Type B pancreatic cell (in vitro differentiated cells): ENCODE measurements at regions not wholly inside any gene's neighbourhood (a gene's known extent, or its start where the extent isn't known, plus 50 kb on each side); places are given as distances from the start of the nearest gene placed in this dataset.

Experiments used
- DNase-seq: peaks from one replicate; pipeline ENCODE4 v3.0.0; 2021; ENCODE audit warnings: mixed read lengths; ENCODE audit not compliant: unreplicated experiment; ENCODE audit errors: extremely low spot score
- H3K27ac Mint-ChIP-seq: 2 replicates; pipeline ENCODE4 v1.8.0; 2021; ENCODE audit warnings: mild to moderate bottlenecking, mixed read lengths
- H3K27me3 Mint-ChIP-seq: 2 replicates; pipeline ENCODE4 v1.8.0; 2021; ENCODE audit warnings: mixed read lengths
- H3K36me3 Mint-ChIP-seq: 2 replicates; pipeline ENCODE4 v1.8.0; 2021; ENCODE audit warnings: mixed read lengths
- H3K4me1 Mint-ChIP-seq: one replicate; pipeline ENCODE4 v1.8.0; 2021; ENCODE audit warnings: mixed read lengths; ENCODE audit not compliant: unreplicated experiment
- H3K4me3 Mint-ChIP-seq: 2 replicates; pipeline ENCODE4 v1.8.0; 2021; ENCODE audit warnings: mild to moderate bottlenecking, mixed read lengths
- H3K9me3 Mint-ChIP-seq: 2 replicates; pipeline ENCODE4 v1.8.0; 2021; ENCODE audit warnings: mixed read lengths
- TF ChIP-seq, protein P1 (sequence below): fragments of 200-600 bp; sonication (generic); conservative IDR thresholded peaks from 2 replicates; pipeline ENCODE4 v1.5.0; 2021; ENCODE audit warnings: antibody characterized with exemption, mild to moderate bottlenecking

- H3K9me3 Mint-ChIP-seq, result no peaks in the 10 kb centered on the region
- peaks cover 12% of the 10 kb centered on the region for H3K4me1 Mint-ChIP-seq
- no peak overlapping the region for H3K27ac Mint-ChIP-seq
- no peak for DNase-seq
- H3K4me3 Mint-ChIP-seq, result no peak overlapping the region
- TF ChIP-seq, protein P1, sequence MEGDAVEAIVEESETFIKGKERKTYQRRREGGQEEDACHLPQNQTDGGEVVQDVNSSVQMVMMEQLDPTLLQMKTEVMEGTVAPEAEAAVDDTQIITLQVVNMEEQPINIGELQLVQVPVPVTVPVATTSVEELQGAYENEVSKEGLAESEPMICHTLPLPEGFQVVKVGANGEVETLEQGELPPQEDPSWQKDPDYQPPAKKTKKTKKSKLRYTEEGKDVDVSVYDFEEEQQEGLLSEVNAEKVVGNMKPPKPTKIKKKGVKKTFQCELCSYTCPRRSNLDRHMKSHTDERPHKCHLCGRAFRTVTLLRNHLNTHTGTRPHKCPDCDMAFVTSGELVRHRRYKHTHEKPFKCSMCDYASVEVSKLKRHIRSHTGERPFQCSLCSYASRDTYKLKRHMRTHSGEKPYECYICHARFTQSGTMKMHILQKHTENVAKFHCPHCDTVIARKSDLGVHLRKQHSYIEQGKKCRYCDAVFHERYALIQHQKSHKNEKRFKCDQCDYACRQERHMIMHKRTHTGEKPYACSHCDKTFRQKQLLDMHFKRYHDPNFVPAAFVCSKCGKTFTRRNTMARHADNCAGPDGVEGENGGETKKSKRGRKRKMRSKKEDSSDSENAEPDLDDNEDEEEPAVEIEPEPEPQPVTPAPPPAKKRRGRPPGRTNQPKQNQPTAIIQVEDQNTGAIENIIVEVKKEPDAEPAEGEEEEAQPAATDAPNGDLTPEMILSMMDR, result no peak
- peaks cover 20% of the 10 kb centered on the region for H3K36me3 Mint-ChIP-seq
- no peaks in the 10 kb centered on the region for H3K27me3 Mint-ChIP-seq
Measured at GRCh38 chr7:86937363-86937878, 122.0 kb downstream of the ELAPOR2 start.

DNA sequence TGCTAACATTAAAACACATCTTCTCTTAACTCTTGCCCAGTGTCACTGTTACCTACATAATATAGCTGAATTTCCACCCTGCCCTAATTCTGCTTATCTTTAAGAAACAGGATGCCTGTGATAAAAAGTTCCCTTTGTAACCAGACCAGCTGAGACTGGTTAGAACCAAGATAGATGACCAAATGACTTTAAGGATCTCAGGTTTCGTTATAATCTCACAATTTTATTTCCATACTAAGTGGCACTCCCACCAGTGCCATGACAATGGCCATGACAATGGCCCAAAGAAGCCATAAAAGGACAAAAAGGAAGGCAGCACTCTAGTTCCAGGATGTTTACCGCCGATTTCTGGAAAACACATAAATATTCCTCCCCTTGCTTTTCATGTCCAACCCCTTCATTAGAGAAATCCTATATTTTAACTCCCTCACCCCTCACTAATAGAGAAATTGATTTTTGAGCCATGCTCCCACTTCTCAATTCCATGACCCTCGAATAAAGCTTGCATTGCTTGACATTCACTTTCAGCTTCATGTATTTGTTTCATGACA lies 126.1 kb downstream of the ELAPOR2 start:
- Mint-ChIP-seq H3K4me1 (no peaks in the 10 kb centered on the region), H3K27ac (no peak overlapping the region), H3K9me3 (no peaks in the 10 kb centered on the region), H3K27me3 (no peaks in the 10 kb centered on the region), H3K36me3 (peaks cover 27% of the 10 kb centered on the region), H3K4me3 (no peak overlapping the region)
- DNase-seq, result no peak
- TF ChIP-seq, protein P1, result no peak

DNA sequence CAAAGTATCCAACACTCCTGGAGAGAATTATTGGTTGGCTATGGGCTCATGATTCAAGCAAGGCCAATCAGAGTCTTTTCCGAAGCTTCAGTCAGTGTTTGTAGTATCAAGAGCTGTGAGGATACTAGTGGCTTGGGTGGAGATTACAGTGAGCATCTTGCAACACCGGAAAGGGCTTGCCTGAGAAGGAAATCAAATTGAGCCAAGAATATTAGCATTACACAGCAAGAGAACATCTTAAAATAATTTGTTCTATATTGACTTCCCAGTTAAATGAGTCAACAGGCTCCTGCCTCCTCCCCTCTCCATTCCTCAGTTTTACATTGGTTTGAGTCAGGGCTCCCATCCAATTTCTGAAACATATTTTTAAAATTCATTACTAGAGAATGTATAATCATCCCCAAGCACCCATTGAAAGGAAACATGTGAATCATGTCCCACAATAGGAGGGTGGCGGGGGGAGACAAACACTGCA lies 127.4 kb downstream of the ELAPOR2 start:
- DNase-seq, result no peak
- Mint-ChIP-seq H3K27me3 (no peaks in the 10 kb centered on the region), H3K36me3 (peaks cover 23% of the 10 kb centered on the region), H3K4me1 (no peaks in the 10 kb centered on the region), H3K9me3 (no peaks in the 10 kb centered on the region), H3K4me3 (no peak overlapping the region), H3K27ac (no peak overlapping the region)
- TF ChIP-seq, protein P1, result no peak

- H3K27ac Mint-ChIP-seq, result no peak overlapping the region
- H3K27me3 Mint-ChIP-seq, result no peaks in the 10 kb centered on the region
- peaks cover 23% of the 10 kb centered on the region for H3K36me3 Mint-ChIP-seq
- no peaks in the 10 kb centered on the region for H3K9me3 Mint-ChIP-seq
- no peak overlapping the region for H3K4me3 Mint-ChIP-seq
- H3K4me1 Mint-ChIP-seq, result no peaks in the 10 kb centered on the region
- DNase-seq, result no peak
- TF ChIP-seq, protein P1, result no peak
Measured at GRCh38 chr7:86931439-86931838, 128.0 kb downstream of the ELAPOR2 start.

GRCh38 chr7:86930554-86931307 lies 128.7 kb downstream of the ELAPOR2 start:
- TF ChIP-seq, protein P1, result no peak
- no peak overlapping the region for H3K27ac Mint-ChIP-seq
- H3K27me3 Mint-ChIP-seq, result no peaks in the 10 kb centered on the region
- H3K9me3 Mint-ChIP-seq, result no peaks in the 10 kb centered on the region
- no peak overlapping the region for H3K4me3 Mint-ChIP-seq
- DNase-seq, result no peak
- H3K4me1 Mint-ChIP-seq, result no peaks in the 10 kb centered on the region
- H3K36me3 Mint-ChIP-seq, result peaks cover 23% of the 10 kb centered on the region
